HG02970 (cell line): ENCODE measurements at regions not wholly inside any gene's neighbourhood (a gene's known extent, or its start where the extent isn't known, plus 50 kb on each side); places are given as distances from the start of the nearest gene placed in this dataset.
"Not testable (repeated sequence)": the region's sequence is repeated elsewhere in the genome, so short reads cannot be mapped to it uniquely, and the experiment has no call there.

ENCODE experiments used
- ATAC-seq: cut with Tn5 transposase; IDR thresholded peaks from one replicate; pipeline ENCODE4 v1.9.1; 2021; ENCODE audit warnings: mild to moderate bottlenecking, moderate library complexity, moderate number of reproducible peaks; ENCODE audit not compliant: unreplicated experiment, low FRiP score

GRCh38 chr1:88463401-88463985, 220.6 kb upstream of the PKN2 start:
- no peak for ATAC-seq

- ATAC-seq = no peak
These were observed 218.1 kb upstream of the PKN2 start for GRCh38 chr1:88466011-88466410.

GRCh38 chr1:88466899-88467580, 217.0 kb upstream of the PKN2 start:
- no peak for ATAC-seq

GRCh38 chr1:88472298-88472697, 211.8 kb upstream of the PKN2 start:
- no peak for ATAC-seq

GRCh38 chr1:88472714-88473113, 211.4 kb upstream of the PKN2 start:
- ATAC-seq = no peak

GRCh38 chr1:88474555-88475304, 209.3 kb upstream of the PKN2 start:
- no peak for ATAC-seq

- no peak for ATAC-seq
These were observed 199.2 kb upstream of the PKN2 start for GRCh38 chr1:88484881-88485280.

- no peak for ATAC-seq
These were observed 195.8 kb upstream of the PKN2 start for GRCh38 chr1:88488237-88488636.

- no peak for ATAC-seq
These were observed 193.4 kb upstream of the PKN2 start for GRCh38 chr1:88490676-88491075.

- ATAC-seq = no peak
These were observed 184.4 kb upstream of the PKN2 start for GRCh38 chr1:88499671-88500070.

GRCh38 chr1:88502886-88503285, 181.2 kb upstream of the PKN2 start:
- no peak for ATAC-seq

- no peak for ATAC-seq
These were observed 180.4 kb upstream of the PKN2 start for GRCh38 chr1:88503646-88504045.

- no peak for ATAC-seq
These were observed 179.5 kb upstream of the PKN2 start for GRCh38 chr1:88504601-88505000.

GRCh38 chr1:88509379-88509778, 174.7 kb upstream of the PKN2 start:
- no peak for ATAC-seq

- no peak for ATAC-seq
These were observed 169.5 kb upstream of the PKN2 start for GRCh38 chr1:88514544-88515060.

- not testable (repeated sequence) for ATAC-seq
These were observed 166.6 kb upstream of the PKN2 start for GRCh38 chr1:88517499-88517898.

GRCh38 chr1:88519156-88519555, 164.9 kb upstream of the PKN2 start:
- ATAC-seq = no peak

- no peak for ATAC-seq
These were observed 160.1 kb upstream of the PKN2 start for GRCh38 chr1:88523854-88524528.

GRCh38 chr1:88526456-88526855, 157.6 kb upstream of the PKN2 start:
- ATAC-seq = no peak

GRCh38 chr1:88528792-88529191, 155.3 kb upstream of the PKN2 start:
- ATAC-seq = no peak

GRCh38 chr1:88529581-88529980, 154.5 kb upstream of the PKN2 start:
- ATAC-seq = no peak
